HUES6 (cell line): ENCODE measurements at regions not wholly inside any gene's neighbourhood (a gene's known extent, or its start where the extent isn't known, plus 50 kb on each side); places are given as distances from the start of the nearest gene placed in this dataset.

Experiments
- H3K27ac ChIP-seq: 2 replicates; pipeline ENCODE4 v1.7.0; 2013; ENCODE audit warnings: low read depth, mild to moderate bottlenecking, low read length, inconsistent platforms
- H3K27me3 ChIP-seq: 2 replicates; pipeline ENCODE4 v1.6.1; 2013; ENCODE audit warnings: low read length; ENCODE audit not compliant: control insufficient read depth, insufficient read depth
- H3K36me3 ChIP-seq: 2 replicates; pipeline ENCODE4 v1.6.1; 2013; ENCODE audit warnings: low read length; ENCODE audit not compliant: control insufficient read depth, insufficient read depth
- H3K4me1 ChIP-seq: 2 replicates; pipeline ENCODE4 v1.6.1; 2013; ENCODE audit warnings: low read length; ENCODE audit not compliant: control insufficient read depth, insufficient read depth
- H3K4me3 ChIP-seq: 2 replicates; pipeline ENCODE4 v1.5.1; 2013; ENCODE audit warnings: low read depth, low read length
- H3K9ac ChIP-seq: one replicate; pipeline ENCODE4 v1.6.1; 2013; ENCODE audit warnings: mild to moderate bottlenecking, low read length
- H3K9me3 ChIP-seq: 2 replicates; pipeline ENCODE4 v1.6.1; 2013; ENCODE audit warnings: low read depth, low read length; ENCODE audit not compliant: control insufficient read depth, insufficient read depth

- Histone ChIP-seq H3K9ac (no peak overlapping the region), H3K9me3 (0 out of 2 replicates have a peak, but pooled peaks cover 3% of the 10 kb centered on the region), H3K36me3 (no peaks in the 10 kb centered on the region), H3K4me3 (no peak overlapping the region), H3K27ac (no peak overlapping the region), H3K27me3 (no peaks in the 10 kb centered on the region), H3K4me1 (peaks cover 3% of the 10 kb centered on the region; the same call in 1 of the 2 replicates)
Observed at GRCh38 chr12:22788913-22789312, 163.9 kb downstream of the ETNK1 start.

GRCh38 chr12:22792138-22792537, 167.2 kb downstream of the ETNK1 start:
- Histone ChIP-seq H3K36me3 (no peaks in the 10 kb centered on the region), H3K9me3 (0 out of 2 replicates have a peak, but pooled peaks cover 3% of the 10 kb centered on the region), H3K27me3 (no peaks in the 10 kb centered on the region), H3K4me1 (no peaks in the 10 kb centered on the region), H3K27ac (no peak overlapping the region), H3K4me3 (no peak overlapping the region), H3K9ac (no peak overlapping the region)

GRCh38 chr12:22794017-22794416, 169.0 kb downstream of the ETNK1 start:
- H3K4me1 ChIP-seq, result peaks cover 5% of the 10 kb centered on the region; the same call in 1 of the 2 replicates
- H3K27me3 ChIP-seq, result no peaks in the 10 kb centered on the region
- no peaks in the 10 kb centered on the region for H3K9me3 ChIP-seq
- H3K4me3 ChIP-seq, result no peak overlapping the region
- H3K36me3 ChIP-seq, result no peaks in the 10 kb centered on the region
- no peak overlapping the region for H3K9ac ChIP-seq
- no peak overlapping the region for H3K27ac ChIP-seq

- no peak overlapping the region for H3K9ac ChIP-seq
- no peak overlapping the region for H3K4me3 ChIP-seq
- H3K36me3 ChIP-seq, result no peaks in the 10 kb centered on the region
- peaks cover 5% of the 10 kb centered on the region; the same call in 1 of the 2 replicates for H3K4me1 ChIP-seq
- no peak overlapping the region for H3K27ac ChIP-seq
- no peaks in the 10 kb centered on the region for H3K27me3 ChIP-seq
- H3K9me3 ChIP-seq, result no peaks in the 10 kb centered on the region
Observed at GRCh38 chr12:22796941-22797630, 172.1 kb downstream of the ETNK1 start.

- Histone ChIP-seq H3K27ac (no peak overlapping the region), H3K4me3 (no peak overlapping the region), H3K9ac (no peak overlapping the region), H3K27me3 (no peaks in the 10 kb centered on the region), H3K9me3 (no peaks in the 10 kb centered on the region), H3K36me3 (no peaks in the 10 kb centered on the region), H3K4me1 (peaks cover 5% of the 10 kb centered on the region; the same call in 1 of the 2 replicates)
Observed at GRCh38 chr12:22797701-22798100, 172.7 kb downstream of the ETNK1 start.

GRCh38 chr12:22798116-22798515, 173.1 kb downstream of the ETNK1 start:
- Histone ChIP-seq H3K36me3 (no peaks in the 10 kb centered on the region), H3K9me3 (no peaks in the 10 kb centered on the region), H3K27me3 (no peaks in the 10 kb centered on the region)

GRCh38 chr12:22799503-22799902, 174.5 kb downstream of the ETNK1 start:
- no peaks in the 10 kb centered on the region for H3K36me3 ChIP-seq
- H3K27ac ChIP-seq, result no peak overlapping the region
- 0 out of 2 replicates have a peak, but pooled peaks cover 2% of the 10 kb centered on the region for H3K9me3 ChIP-seq
- peaks cover 5% of the 10 kb centered on the region; the same call in 1 of the 2 replicates for H3K4me1 ChIP-seq
- H3K9ac ChIP-seq, result no peak overlapping the region
- H3K27me3 ChIP-seq, result no peaks in the 10 kb centered on the region
- H3K4me3 ChIP-seq, result no peak overlapping the region

More at GRCh38 chr12:22798116-22798515, 173.1 kb downstream of the ETNK1 start:
- Histone ChIP-seq H3K9ac (no peak overlapping the region), H3K4me3 (no peak overlapping the region), H3K4me1 (peaks cover 5% of the 10 kb centered on the region; the same call in 1 of the 2 replicates), H3K27ac (no peak overlapping the region)

GRCh38 chr12:22800332-22800731, 175.4 kb downstream of the ETNK1 start:
- H3K9me3 ChIP-seq, result 0 out of 2 replicates have a peak, but pooled peaks cover 2% of the 10 kb centered on the region
- H3K9ac ChIP-seq, result no peak overlapping the region
- H3K27ac ChIP-seq, result no peak overlapping the region
- H3K4me1 ChIP-seq, result peaks cover 5% of the 10 kb centered on the region; the same call in 1 of the 2 replicates
- H3K4me3 ChIP-seq, result no peak overlapping the region
- no peaks in the 10 kb centered on the region for H3K36me3 ChIP-seq
- H3K27me3 ChIP-seq, result no peaks in the 10 kb centered on the region

- H3K36me3 ChIP-seq, result no peaks in the 10 kb centered on the region
- no peak overlapping the region for H3K4me3 ChIP-seq
- no peak overlapping the region for H3K9ac ChIP-seq
- 0 out of 2 replicates have a peak, but pooled peaks cover 2% of the 10 kb centered on the region for H3K9me3 ChIP-seq
- no peaks in the 10 kb centered on the region for H3K27me3 ChIP-seq
- peaks cover 5% of the 10 kb centered on the region; the same call in 1 of the 2 replicates for H3K4me1 ChIP-seq
- H3K27ac ChIP-seq, result no peak overlapping the region
Observed at GRCh38 chr12:22802883-22803630, 178.1 kb downstream of the ETNK1 start.

GRCh38 chr12:22803725-22804124, 178.8 kb downstream of the ETNK1 start:
- H3K9me3 ChIP-seq, result 0 out of 2 replicates have a peak, but pooled peaks cover 2% of the 10 kb centered on the region
- H3K27ac ChIP-seq, result no peak overlapping the region
- H3K27me3 ChIP-seq, result no peaks in the 10 kb centered on the region
- no peak overlapping the region for H3K4me3 ChIP-seq
- H3K9ac ChIP-seq, result no peak overlapping the region
- no peaks in the 10 kb centered on the region for H3K36me3 ChIP-seq
- H3K4me1 ChIP-seq, result no peaks in the 10 kb centered on the region; the same call in 1 of the 2 replicates

- Histone ChIP-seq H3K27me3 (no peaks in the 10 kb centered on the region), H3K9me3 (0 out of 2 replicates have a peak, but pooled peaks cover 2% of the 10 kb centered on the region), H3K27ac (no peak overlapping the region), H3K4me3 (no peak overlapping the region), H3K4me1 (no peaks in the 10 kb centered on the region; the same call in 1 of the 2 replicates), H3K36me3 (no peaks in the 10 kb centered on the region), H3K9ac (no peak overlapping the region)
Observed at GRCh38 chr12:22808860-22809259, 183.9 kb downstream of the ETNK1 start.
